Lower leg skin (tissue), 3 donors: ENCODE measurements at regions not wholly inside any gene's neighbourhood (a gene's known extent, or its start where the extent isn't known, plus 50 kb on each side); places are given as distances from the start of the nearest gene placed in this dataset.

Experiments
- POLR2A ChIP-seq, 2 donors: fragments of 450-650 bp; IDR thresholded peaks; one replicate each; pipeline ENCODE4 v1.6.1; 2016 to 2017; ENCODE audit warnings: antibody characterized with exemption in 2 of 2, mild to moderate bottlenecking in 1 of 2, moderate library complexity in 1 of 2
- TF ChIP-seq, protein P1 (sequence below), 3 donors: fragments of 450-650 bp; IDR thresholded peaks; one replicate each; pipeline ENCODE4 v1.5.1; 2016; ENCODE audit warnings: antibody characterized with exemption in 3 of 3, mild to moderate bottlenecking in 3 of 3, moderate library complexity in 2 of 3

DNA sequence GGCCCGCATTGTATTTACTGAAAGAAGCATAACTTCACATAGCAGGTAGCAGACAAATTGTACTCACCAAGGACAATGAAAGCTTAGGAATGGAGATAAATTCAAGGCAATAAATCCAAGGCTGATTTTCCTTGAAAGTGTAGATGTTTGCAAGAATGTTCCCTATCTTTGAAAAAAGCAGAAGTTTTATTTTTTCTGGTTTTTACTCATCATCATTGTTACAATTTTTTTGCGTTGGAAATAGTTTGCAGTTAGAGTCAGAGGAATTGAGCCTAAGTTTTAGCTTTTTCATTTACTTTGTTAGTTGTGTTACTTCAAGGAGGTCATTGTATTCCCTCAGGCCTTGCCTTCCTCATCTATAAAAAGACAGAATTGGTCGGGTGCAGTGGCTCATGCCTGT, 213.9 kb upstream of the TBL1XR1 start:
- TF ChIP-seq POLR2A (IDR thresholded peaks at IDR 0.05) = no peak
- TF ChIP-seq, protein P1, sequence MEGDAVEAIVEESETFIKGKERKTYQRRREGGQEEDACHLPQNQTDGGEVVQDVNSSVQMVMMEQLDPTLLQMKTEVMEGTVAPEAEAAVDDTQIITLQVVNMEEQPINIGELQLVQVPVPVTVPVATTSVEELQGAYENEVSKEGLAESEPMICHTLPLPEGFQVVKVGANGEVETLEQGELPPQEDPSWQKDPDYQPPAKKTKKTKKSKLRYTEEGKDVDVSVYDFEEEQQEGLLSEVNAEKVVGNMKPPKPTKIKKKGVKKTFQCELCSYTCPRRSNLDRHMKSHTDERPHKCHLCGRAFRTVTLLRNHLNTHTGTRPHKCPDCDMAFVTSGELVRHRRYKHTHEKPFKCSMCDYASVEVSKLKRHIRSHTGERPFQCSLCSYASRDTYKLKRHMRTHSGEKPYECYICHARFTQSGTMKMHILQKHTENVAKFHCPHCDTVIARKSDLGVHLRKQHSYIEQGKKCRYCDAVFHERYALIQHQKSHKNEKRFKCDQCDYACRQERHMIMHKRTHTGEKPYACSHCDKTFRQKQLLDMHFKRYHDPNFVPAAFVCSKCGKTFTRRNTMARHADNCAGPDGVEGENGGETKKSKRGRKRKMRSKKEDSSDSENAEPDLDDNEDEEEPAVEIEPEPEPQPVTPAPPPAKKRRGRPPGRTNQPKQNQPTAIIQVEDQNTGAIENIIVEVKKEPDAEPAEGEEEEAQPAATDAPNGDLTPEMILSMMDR (IDR thresholded peaks at IDR 0.05) = no peak
